CD14-positive monocyte (primary cell): ENCODE measurements at regions not wholly inside any gene's neighbourhood (a gene's known extent, or its start where the extent isn't known, plus 50 kb on each side); places are given as distances from the start of the nearest gene placed in this dataset.

Experiments used
- DNase-seq, 3 donors: peaks; one replicate each; pipeline ENCODE4 v3.0.0-alpha.2; 2011 to 2022
- H2AFZ ChIP-seq: 2 replicates; pipeline ENCODE4 v1.6.0; 2012; ENCODE audit warnings: mild to moderate bottlenecking, low read depth, low read length, inconsistent platforms; ENCODE audit not compliant: insufficient read depth, poor library complexity, severe bottlenecking
- H3K27ac ChIP-seq, 2 donors: 1 replicate in 1 of 2; 2 replicates in 1 of 2; pipeline ENCODE4 v1.5.1; 2012 to 2013; ENCODE audit warnings: low read length in 2 of 2, control low read depth in 1 of 2, inconsistent platforms in 1 of 2, low read depth in 1 of 2, mild to moderate bottlenecking in 1 of 2
- H3K27me3 ChIP-seq, 2 donors: one replicate each; pipeline versions ENCODE4 v1.6.0 to v1.6.1; 2011 to 2013; ENCODE audit warnings: low read length in 2 of 2; ENCODE audit not compliant: control insufficient read depth in 2 of 2, insufficient read depth in 2 of 2
- H3K36me3 ChIP-seq, 2 donors: replicated peaks in 1 of 2; 1 replicate in 1 of 2; 2 replicates in 1 of 2; pipeline versions ENCODE4 v1.5.1 to v1.6.1; 2012 to 2013; ENCODE audit warnings: low read length in 2 of 2, control low read depth in 1 of 2, inconsistent platforms in 1 of 2, mild to moderate bottlenecking in 1 of 2; ENCODE audit not compliant: insufficient read depth in 2 of 2, control insufficient read depth in 1 of 2
- H3K4me1 ChIP-seq, 2 donors: 1 replicate in 1 of 2; 2 replicates in 1 of 2; pipeline versions ENCODE4 v1.5.1 to v1.6.1; 2012 to 2013; ENCODE audit warnings: low read length in 2 of 2, control low read depth in 1 of 2, inconsistent platforms in 1 of 2, mild to moderate bottlenecking in 1 of 2, moderate library complexity in 1 of 2; ENCODE audit not compliant: insufficient read depth in 2 of 2, control insufficient read depth in 1 of 2
- H3K4me2 ChIP-seq: replicated peaks from 2 replicates; pipeline ENCODE3; 2012; ENCODE audit warnings: low read length, moderate library complexity, mild to moderate bottlenecking; ENCODE audit not compliant: poor library complexity, severe bottlenecking; ENCODE audit errors: extremely low read depth
- H3K4me3 ChIP-seq, 3 experiments: fragments of 200-600 bp in 1 of 3; sonication (generic) in 1 of 3; replicated peaks in 1 of 3; 1 replicate in 2 of 3; 2 replicates in 1 of 3; pipeline ENCODE4 v1.5.1; 2011 to 2013; ENCODE audit warnings: low read length in 3 of 3, mild to moderate bottlenecking in 3 of 3, control low read depth in 2 of 3, low read depth in 2 of 3, inconsistent platforms in 1 of 3, moderate library complexity in 1 of 3
- H3K79me2 ChIP-seq: 2 replicates; pipeline ENCODE4 v1.6.0; 2012; ENCODE audit warnings: mild to moderate bottlenecking, control low read depth, inconsistent platforms, low read length, moderate library complexity; ENCODE audit not compliant: insufficient read depth
- H3K9ac ChIP-seq: 2 replicates; pipeline ENCODE4 v1.6.0; 2017; ENCODE audit warnings: low read length, mild to moderate bottlenecking; ENCODE audit not compliant: insufficient read depth, poor library complexity, severe bottlenecking
- H3K9me3 ChIP-seq, 2 donors: replicated peaks in 1 of 2; 1 replicate in 1 of 2; 2 replicates in 1 of 2; pipeline versions ENCODE4 v1.5.1 to v1.6.1; 2012 to 2013; ENCODE audit warnings: low read length in 2 of 2, control low read depth in 1 of 2; ENCODE audit not compliant: control insufficient read depth in 1 of 2, insufficient read depth in 1 of 2
- H4K20me1 ChIP-seq: 2 replicates; pipeline ENCODE4 v1.6.0; 2012; ENCODE audit warnings: mild to moderate bottlenecking, low read length, control low read depth, moderate library complexity; ENCODE audit not compliant: insufficient read depth
- H3K27ac Mint-ChIP-seq, 7 donors: one replicate each; pipeline ENCODE4 v1.8.0; 2020; ENCODE audit warnings: mild to moderate bottlenecking in 7 of 7, mixed read lengths in 7 of 7, moderate library complexity in 6 of 7, inconsistent platforms in 2 of 7
- H3K27me3 Mint-ChIP-seq, 3 donors: one replicate each; pipeline ENCODE4 v1.8.0; 2021 to 2022; ENCODE audit warnings: low read depth in 3 of 3, mild to moderate bottlenecking in 3 of 3, mixed read lengths in 3 of 3, moderate library complexity in 3 of 3, inconsistent platforms in 1 of 3
- H3K36me3 Mint-ChIP-seq, 2 donors: one replicate each; pipeline ENCODE4 v1.8.0; 2020; ENCODE audit warnings: mixed read lengths in 2 of 2, inconsistent platforms in 1 of 2, mild to moderate bottlenecking in 1 of 2
- H3K4me1 Mint-ChIP-seq: one replicate; pipeline ENCODE4 v1.8.0; 2020; ENCODE audit warnings: mild to moderate bottlenecking, mixed read lengths
- H3K4me3 Mint-ChIP-seq, 2 donors: one replicate each; pipeline ENCODE4 v1.8.0; 2020; ENCODE audit warnings: mild to moderate bottlenecking in 2 of 2, mixed read lengths in 2 of 2, moderate library complexity in 1 of 2
- H3K9me3 Mint-ChIP-seq, 7 donors: one replicate each; pipeline ENCODE4 v1.8.0; 2020 to 2022; ENCODE audit warnings: mixed read lengths in 7 of 7, mild to moderate bottlenecking in 6 of 7, moderate library complexity in 6 of 7, inconsistent platforms in 2 of 7
- CTCF ChIP-seq: fragments of 200-600 bp; IDR thresholded peaks from one replicate; pipeline ENCODE4 v1.8.0; 2022; ENCODE audit warnings: antibody characterized with exemption, mild to moderate bottlenecking
- WGBS: methylation state at CpG from one replicate; pipeline ENCODE4 v1.1.5; 2013; ENCODE audit warnings: missing lambda C conversion rate; ENCODE audit not compliant: insufficient coverage; 5-methylcytosine and 5-hydroxymethylcytosine counted together
- intact Hi-C, 2 donors: fragments of 100-400 bp; cut with micrococcal nuclease; formaldehyde crosslinking; loops; one replicate each; pipeline versions ENCODE4 v1.15.0 to v1.15.1; 2023

GRCh38 chr3:117400303-117400702 is 690.7 kb downstream of the TUSC7 start:
- H3K4me3 ChIP-seq: no peak overlapping the region
- no peaks in the 10 kb centered on the region for H3K79me2 ChIP-seq
- no peaks in the 10 kb centered on the region for H3K27me3 Mint-ChIP-seq
- peaks cover 3 to 13% of the 10 kb centered on the region in 2 donors for H3K4me1 ChIP-seq
- 97% methylated on average over 6 of the region's 7 CpGs for WGBS
- H3K9me3 ChIP-seq: no peaks in the 10 kb centered on the region
- no peaks in the 10 kb centered on the region for H3K36me3 ChIP-seq
- no peak overlapping the region for H2AFZ ChIP-seq
- TF ChIP-seq CTCF: no peak
- no peaks in the 10 kb centered on the region for H4K20me1 ChIP-seq
- no peak overlapping the region for H3K9ac ChIP-seq
- no peak for DNase-seq
- no peak overlapping the region for H3K4me2 ChIP-seq
- no peaks in the 10 kb centered on the region for H3K36me3 Mint-ChIP-seq
- no peak overlapping the region for H3K27ac ChIP-seq
- H3K4me1 Mint-ChIP-seq: peaks cover 12% of the 10 kb centered on the region
- H3K4me3 Mint-ChIP-seq: no peak overlapping the region
- H3K27me3 ChIP-seq: no peaks in the 10 kb centered on the region
- intact Hi-C loops: no loop called here
- H3K9me3 Mint-ChIP-seq: no peaks in the 10 kb centered on the region
- H3K27ac Mint-ChIP-seq: no peak overlapping the region

- H3K4me1 Mint-ChIP-seq: peaks cover 12% of the 10 kb centered on the region
- H3K9ac ChIP-seq: no peak overlapping the region
- peak overlapping the region in 4 of 7 donors; percentile 11 to 63 (median 44) for H3K27ac Mint-ChIP-seq
- H3K9me3 Mint-ChIP-seq: peaks cover 0 to 3% (median 1%) of the 10 kb centered on the region in 7 donors
- H2AFZ ChIP-seq: no peak overlapping the region
- no peaks in the 10 kb centered on the region for H3K9me3 ChIP-seq
- TF ChIP-seq CTCF: no peak
- no peaks in the 10 kb centered on the region for H4K20me1 ChIP-seq
- H3K36me3 ChIP-seq: no peaks in the 10 kb centered on the region
- H3K4me2 ChIP-seq: no peak overlapping the region
- H3K4me1 ChIP-seq: peaks cover 3 to 13% of the 10 kb centered on the region in 2 donors
- peak; percentile 14 to 51 (median 31) for DNase-seq
- no peaks in the 10 kb centered on the region for H3K27me3 ChIP-seq
- no peaks in the 10 kb centered on the region for H3K79me2 ChIP-seq
- peak overlapping the region in 1 of 2 donors; percentile 17 for H3K27ac ChIP-seq
- H3K36me3 Mint-ChIP-seq: no peaks in the 10 kb centered on the region
- intact Hi-C loops: no loop called here
- H3K27me3 Mint-ChIP-seq: peaks cover under 1 to 1% (median 1%) of the 10 kb centered on the region in 3 donors
- no peak overlapping the region for H3K4me3 ChIP-seq
- no peak overlapping the region for H3K4me3 Mint-ChIP-seq
Observed at GRCh38 chr3:117404141-117404540, 694.6 kb downstream of the TUSC7 start.
